CD4-positive, alpha-beta T cell (primary cell): ENCODE measurements at regions not wholly inside any gene's neighbourhood (a gene's known extent, or its start where the extent isn't known, plus 50 kb on each side); places are given as distances from the start of the nearest gene placed in this dataset.

Source experiments
- ATAC-seq: fragments of 200-7000 bp; cut with Tn5 transposase; one replicate; pipeline ENCODE4 v1.10.0; 2022; ENCODE audit warnings: mild to moderate bottlenecking; ENCODE audit not compliant: poor library complexity
- CTCF ChIA-PET: fragments of 350-600 bp; sonication (Branson Sonifier 250); formaldehyde crosslinking; loops from one replicate; lab custom pipeline; 2021; ENCODE audit warnings: antibody characterized with exemption, inconsistent platforms; lab: Charles Lee
- POLR2A ChIA-PET: fragments of 350-600 bp; sonication (Branson Sonifier 250); formaldehyde crosslinking; loops from one replicate; lab custom pipeline; 2021; ENCODE audit warnings: antibody characterized with exemption, inconsistent platforms; lab: Charles Lee
- DNase-seq, 14 experiments: peaks; one replicate each; pipeline ENCODE4 v3.0.0-alpha.2; 2013 to 2020; ENCODE audit warnings: mixed read lengths in 2 of 14
- H3K27ac ChIP-seq, 2 donors: one replicate each; pipeline versions ENCODE4 v1.5.1 to v1.7.0; 2013; ENCODE audit warnings: low read length in 2 of 2, low read depth in 1 of 2, mild to moderate bottlenecking in 1 of 2
- H3K27me3 ChIP-seq, 2 experiments: 1 replicate in 1 of 2; 2 replicates in 1 of 2; pipeline versions ENCODE4 v1.6.1 to v1.7.0; 2013; ENCODE audit warnings: low read length in 2 of 2, control low read depth in 1 of 2, mild to moderate bottlenecking in 1 of 2, moderate library complexity in 1 of 2; ENCODE audit not compliant: insufficient read depth in 2 of 2, control insufficient read depth in 1 of 2
- H3K36me3 ChIP-seq: one replicate; pipeline ENCODE4 v1.6.1; 2013; ENCODE audit warnings: low read length, control low read depth; ENCODE audit not compliant: insufficient read depth
- H3K4me1 ChIP-seq: one replicate; pipeline ENCODE4 v1.6.1; 2013; ENCODE audit warnings: low read length, control low read depth; ENCODE audit not compliant: insufficient read depth
- H3K4me3 ChIP-seq: one replicate; pipeline ENCODE4 v1.5.1; 2013; ENCODE audit warnings: mild to moderate bottlenecking, low read length, moderate library complexity
- H3K9me3 ChIP-seq, 2 experiments: 1 replicate in 1 of 2; 2 replicates in 1 of 2; pipeline versions ENCODE4 v1.6.1 to v1.7.0; 2013; ENCODE audit warnings: low read length in 2 of 2, mild to moderate bottlenecking in 2 of 2, control low read depth in 1 of 2, moderate library complexity in 1 of 2; ENCODE audit not compliant: control insufficient read depth in 1 of 2, insufficient read depth in 1 of 2
- H3K27ac Mint-ChIP-seq: one replicate; pipeline ENCODE4 v1.8.0; 2020; ENCODE audit warnings: mixed read lengths
- H3K27me3 Mint-ChIP-seq: one replicate; pipeline ENCODE4 v1.8.0; 2021; ENCODE audit warnings: mixed read lengths
- H3K36me3 Mint-ChIP-seq: one replicate; pipeline ENCODE4 v1.8.0; 2021; ENCODE audit warnings: low read depth, mixed read lengths
- H3K4me1 Mint-ChIP-seq: one replicate; pipeline ENCODE4 v1.8.0; 2021; ENCODE audit warnings: low read depth, mixed read lengths
- H3K4me3 Mint-ChIP-seq: one replicate; pipeline ENCODE4 v1.8.0; 2020; ENCODE audit warnings: mild to moderate bottlenecking, mixed read lengths
- H3K9me3 Mint-ChIP-seq: one replicate; pipeline ENCODE4 v1.8.0; 2020; ENCODE audit warnings: mixed read lengths
- CTCF ChIP-seq: fragments of 200-600 bp; IDR thresholded peaks from one replicate; pipeline ENCODE4 v1.8.0; 2022; ENCODE audit warnings: antibody characterized with exemption, mild to moderate bottlenecking
- intact Hi-C, 2 experiments: fragments of 100-400 bp; cut with DNase I in 1 of 2; cut with micrococcal nuclease in 1 of 2; formaldehyde crosslinking; loops; one replicate each; pipeline versions ENCODE4 v1.15.1 to v1.9.0; 2023 to 2025; cut with DNase I, micrococcal nuclease

- Mint-ChIP-seq H3K27me3 (no peaks in the 10 kb centered on the region), H3K4me3 (no peak overlapping the region), H3K27ac (no peak overlapping the region), H3K9me3 (no peaks in the 10 kb centered on the region), H3K36me3 (no peaks in the 10 kb centered on the region), H3K4me1 (no peaks in the 10 kb centered on the region)
- TF ChIP-seq CTCF: no peak
- Histone ChIP-seq H3K36me3 (no peaks in the 10 kb centered on the region), H3K4me3 (no peak overlapping the region), H3K9me3 (peaks cover 0 to 8% of the 10 kb centered on the region in 2 experiments), H3K27ac (no peak overlapping the region), H3K4me1 (no peaks in the 10 kb centered on the region), H3K27me3 (no peaks in the 10 kb centered on the region)
- intact Hi-C loops: no loop called here
- ChIA-PET CTCF (no interaction called here), POLR2A (no interaction called here)
- no peak for DNase-seq
- no peak for ATAC-seq
Observed at GRCh38 chr1:58317694-58318093, 228.8 kb downstream of the OMA1 start.

GRCh38 chr1:58317086-58317485, 229.4 kb downstream of the OMA1 start:
- no peaks in the 10 kb centered on the region for H3K27me3 Mint-ChIP-seq
- H3K27ac Mint-ChIP-seq: no peak overlapping the region
- H3K4me1 Mint-ChIP-seq: no peaks in the 10 kb centered on the region
- CTCF ChIA-PET: no interaction called here
- TF ChIP-seq CTCF: no peak
- intact Hi-C loops: no loop called here
- no peak overlapping the region for H3K27ac ChIP-seq
- H3K4me1 ChIP-seq: no peaks in the 10 kb centered on the region
- ATAC-seq: no peak
- H3K4me3 ChIP-seq: no peak overlapping the region
- H3K27me3 ChIP-seq: no peaks in the 10 kb centered on the region
- no peak for DNase-seq
- POLR2A ChIA-PET: no interaction called here
- H3K4me3 Mint-ChIP-seq: no peak overlapping the region
- H3K9me3 Mint-ChIP-seq: no peaks in the 10 kb centered on the region
- peaks cover 0 to 8% of the 10 kb centered on the region in 2 experiments for H3K9me3 ChIP-seq
- no peaks in the 10 kb centered on the region for H3K36me3 Mint-ChIP-seq
- H3K36me3 ChIP-seq: no peaks in the 10 kb centered on the region

- CTCF ChIA-PET: no interaction called here
Observed at GRCh38 chr1:58316141-58316540, 230.4 kb downstream of the OMA1 start.

More at GRCh38 chr1:58316141-58316540, 230.4 kb downstream of the OMA1 start:
- DNase-seq (no peak), ATAC-seq (no peak)
- Mint-ChIP-seq H3K9me3 (no peaks in the 10 kb centered on the region), H3K36me3 (no peaks in the 10 kb centered on the region), H3K4me1 (no peaks in the 10 kb centered on the region), H3K27me3 (no peaks in the 10 kb centered on the region), H3K4me3 (no peak overlapping the region), H3K27ac (no peak overlapping the region)
- Histone ChIP-seq H3K9me3 (peaks cover 0 to 1% of the 10 kb centered on the region in 2 experiments), H3K27me3 (no peaks in the 10 kb centered on the region), H3K4me3 (no peak overlapping the region), H3K36me3 (no peaks in the 10 kb centered on the region), H3K27ac (no peak overlapping the region), H3K4me1 (no peaks in the 10 kb centered on the region)
- TF ChIP-seq CTCF: no peak
- intact Hi-C loops: no loop called here
- POLR2A ChIA-PET: no interaction called here
